Astrocyte (in vitro differentiated cells and primary cell): ENCODE measurements at regions not wholly inside any gene's neighbourhood (a gene's known extent, or its start where the extent isn't known, plus 50 kb on each side); places are given as distances from the start of the nearest gene placed in this dataset.

ENCODE experiments used
- CTCF ChIP-seq: IDR thresholded peaks from 2 replicates; pipeline ENCODE4 v1.5.1; 2011; ENCODE audit warnings: low read depth, mild to moderate bottlenecking, inconsistent platforms, low read length, moderate library complexity; ENCODE audit not compliant: insufficient read depth
- EZH2 ChIP-seq: IDR thresholded peaks from 2 replicates; pipeline ENCODE4 v1.6.1; 2012; ENCODE audit warnings: mild to moderate bottlenecking, low read length, inconsistent platforms; ENCODE audit not compliant: insufficient read depth

- TF ChIP-seq CTCF: no peak
- no peak for TF ChIP-seq EZH2
These were observed 1026.1 kb downstream of the FSCB start for GRCh38 chr14:43480976-43481375.
